ENCODE measurements at regions not wholly inside any gene's neighbourhood (a gene's known extent, or its start where the extent isn't known, plus 50 kb on each side); places are given as distances from the start of the nearest gene placed in this dataset.

DNA sequence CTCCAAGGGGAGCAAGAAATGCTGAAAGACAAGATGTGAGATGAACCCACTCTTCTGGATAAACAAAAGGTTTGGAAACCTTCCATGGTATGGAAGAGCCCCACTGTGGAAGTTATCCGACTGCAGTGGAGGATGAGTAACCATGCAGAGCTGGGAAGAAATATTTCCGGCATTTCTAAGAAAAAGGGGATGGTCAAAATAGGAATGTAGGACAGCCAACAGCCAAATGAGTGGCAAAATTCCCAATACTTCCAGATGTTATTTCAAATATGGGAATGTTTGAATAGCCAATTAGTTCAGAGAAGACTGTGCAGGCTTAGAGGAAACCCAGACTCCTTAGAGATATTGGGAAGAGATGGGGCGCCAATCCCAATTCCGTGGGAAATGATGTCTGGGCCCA lies 246.8 kb downstream of the RAD51AP2 start:
- no peak for ATAC-seq

DNA sequence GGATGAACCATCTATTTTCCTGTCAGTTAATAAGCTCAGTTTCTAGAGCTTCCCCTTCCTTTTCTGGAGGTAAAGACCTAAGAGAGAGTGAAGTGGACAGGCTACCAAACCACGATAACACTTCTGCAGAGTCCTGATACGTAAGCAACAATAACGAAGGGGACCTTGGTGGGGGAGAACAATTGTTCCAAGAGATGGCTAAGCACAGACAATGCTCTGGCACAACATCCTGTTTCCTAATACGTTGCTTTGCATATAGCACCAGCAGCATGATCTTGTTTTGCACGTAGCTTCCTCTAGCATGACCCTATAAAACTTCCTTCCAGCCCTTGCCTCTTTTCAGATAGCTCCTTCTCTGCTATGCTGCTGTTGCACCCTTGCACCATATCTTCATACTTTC lies 247.3 kb downstream of the RAD51AP2 start:
- H3K36me3 Mint-ChIP-seq (ENCODE audit: low read depth) = no peaks in the 10 kb centered on the region
- no peak for ATAC-seq

More for the DNA sequence above, 246.8 kb downstream of the RAD51AP2 start:
- Mint-ChIP-seq H3K36me3 (ENCODE audit: low read depth) (no peaks in the 10 kb centered on the region), H3K4me1 (no peaks in the 10 kb centered on the region), H3K27me3 (no peaks in the 10 kb centered on the region), H3K4me3 (no peak overlapping the region), H3K9me3 (peaks cover 4% of the 10 kb centered on the region), H3K27ac (no peak overlapping the region)
- no peak for DNase-seq

DNA sequence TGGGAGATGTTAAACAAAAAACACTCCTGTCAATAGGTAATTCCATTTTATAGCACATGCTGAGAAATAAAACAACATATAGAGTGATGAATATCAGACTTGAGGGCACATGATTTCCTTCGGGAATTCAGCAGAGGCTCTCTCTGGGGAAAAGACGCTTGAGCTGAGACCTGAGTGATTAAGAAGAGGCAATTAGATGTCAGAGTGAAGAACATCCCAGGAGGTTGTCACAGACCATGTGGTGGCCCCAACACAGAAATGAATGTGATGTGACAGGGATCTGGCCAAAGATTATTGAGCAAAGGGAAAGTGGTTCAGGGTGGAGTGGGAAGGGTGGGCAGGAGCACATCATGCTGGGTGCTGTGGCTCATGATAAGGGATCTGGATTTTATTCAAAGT lies 254.7 kb downstream of the RAD51AP2 start:
- H3K36me3 Mint-ChIP-seq (ENCODE audit: low read depth) = no peaks in the 10 kb centered on the region
- no peaks in the 10 kb centered on the region for H3K27me3 Mint-ChIP-seq
- DNase-seq = no peak
- ATAC-seq = no peak
- H3K27ac Mint-ChIP-seq = no peak overlapping the region
- H3K4me3 Mint-ChIP-seq = no peak overlapping the region
- no peaks in the 10 kb centered on the region for H3K4me1 Mint-ChIP-seq
- no peaks in the 10 kb centered on the region for H3K9me3 Mint-ChIP-seq

More for the DNA sequence above, 247.3 kb downstream of the RAD51AP2 start:
- no peaks in the 10 kb centered on the region for H3K4me1 Mint-ChIP-seq
- no peak for DNase-seq
- no peaks in the 10 kb centered on the region for H3K27me3 Mint-ChIP-seq
- peaks cover 4% of the 10 kb centered on the region for H3K9me3 Mint-ChIP-seq
- H3K27ac Mint-ChIP-seq = no peak overlapping the region
- H3K4me3 Mint-ChIP-seq = no peak overlapping the region

DNA sequence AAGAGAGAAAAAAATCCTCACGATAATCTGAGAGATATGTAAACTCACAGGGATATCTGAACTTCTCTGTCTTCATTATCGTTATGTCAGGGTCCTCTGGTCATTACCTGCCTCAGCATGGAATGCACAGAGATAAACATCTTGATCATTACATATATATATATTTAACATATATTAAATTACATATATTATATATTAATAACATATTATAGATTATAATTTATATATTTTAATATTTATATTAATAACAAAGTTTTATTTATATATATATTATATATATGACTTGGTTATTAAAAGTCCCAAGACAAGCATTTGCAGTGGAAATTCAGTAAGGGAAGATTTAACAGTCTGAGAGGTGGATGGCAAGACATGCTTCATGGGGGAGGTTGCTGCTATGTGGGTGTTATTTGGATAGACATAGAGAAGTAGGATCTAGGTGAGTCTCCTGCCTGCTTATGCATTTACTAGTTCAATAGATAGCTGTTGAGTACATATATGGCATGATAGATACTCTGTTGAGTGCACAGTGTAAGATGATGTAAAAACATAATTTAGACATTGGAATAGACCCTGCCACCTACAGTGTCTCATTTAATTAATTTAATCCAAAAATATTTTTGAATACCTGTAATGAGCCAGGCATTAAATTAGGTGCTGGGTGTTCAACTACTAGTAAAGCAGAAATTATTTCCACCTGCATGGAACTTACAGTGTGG lies 255.2 kb downstream of the RAD51AP2 start:
- H3K4me1 Mint-ChIP-seq = no peaks in the 10 kb centered on the region

GRCh38 chr2:17259613-17260012 lies 258.6 kb downstream of the RAD51AP2 start:
- no peaks in the 10 kb centered on the region for H3K27me3 Mint-ChIP-seq
- H3K36me3 Mint-ChIP-seq (ENCODE audit: low read depth) = no peaks in the 10 kb centered on the region
- no peak overlapping the region for H3K4me3 Mint-ChIP-seq
- no peak overlapping the region for H3K27ac Mint-ChIP-seq
- no peaks in the 10 kb centered on the region for H3K4me1 Mint-ChIP-seq
- no peaks in the 10 kb centered on the region for H3K9me3 Mint-ChIP-seq
- DNase-seq (no peak), ATAC-seq (no peak)

More for the DNA sequence above, 255.2 kb downstream of the RAD51AP2 start:
- Mint-ChIP-seq H3K27ac (no peak overlapping the region), H3K9me3 (no peaks in the 10 kb centered on the region), H3K36me3 (ENCODE audit: low read depth) (no peaks in the 10 kb centered on the region), H3K4me3 (no peak overlapping the region), H3K27me3 (no peaks in the 10 kb centered on the region)
- DNase-seq (no peak), ATAC-seq (no peak)

- H3K27me3 Mint-ChIP-seq = no peaks in the 10 kb centered on the region
- no peak overlapping the region for H3K27ac Mint-ChIP-seq
- H3K4me3 Mint-ChIP-seq = no peak overlapping the region
- H3K36me3 Mint-ChIP-seq (ENCODE audit: low read depth) = no peaks in the 10 kb centered on the region
- no peaks in the 10 kb centered on the region for H3K4me1 Mint-ChIP-seq
- H3K9me3 Mint-ChIP-seq = no peaks in the 10 kb centered on the region
- DNase-seq = no peak
- ATAC-seq = no peak
Observed at GRCh38 chr2:17258861-17259260, 259.4 kb downstream of the RAD51AP2 start.

DNA sequence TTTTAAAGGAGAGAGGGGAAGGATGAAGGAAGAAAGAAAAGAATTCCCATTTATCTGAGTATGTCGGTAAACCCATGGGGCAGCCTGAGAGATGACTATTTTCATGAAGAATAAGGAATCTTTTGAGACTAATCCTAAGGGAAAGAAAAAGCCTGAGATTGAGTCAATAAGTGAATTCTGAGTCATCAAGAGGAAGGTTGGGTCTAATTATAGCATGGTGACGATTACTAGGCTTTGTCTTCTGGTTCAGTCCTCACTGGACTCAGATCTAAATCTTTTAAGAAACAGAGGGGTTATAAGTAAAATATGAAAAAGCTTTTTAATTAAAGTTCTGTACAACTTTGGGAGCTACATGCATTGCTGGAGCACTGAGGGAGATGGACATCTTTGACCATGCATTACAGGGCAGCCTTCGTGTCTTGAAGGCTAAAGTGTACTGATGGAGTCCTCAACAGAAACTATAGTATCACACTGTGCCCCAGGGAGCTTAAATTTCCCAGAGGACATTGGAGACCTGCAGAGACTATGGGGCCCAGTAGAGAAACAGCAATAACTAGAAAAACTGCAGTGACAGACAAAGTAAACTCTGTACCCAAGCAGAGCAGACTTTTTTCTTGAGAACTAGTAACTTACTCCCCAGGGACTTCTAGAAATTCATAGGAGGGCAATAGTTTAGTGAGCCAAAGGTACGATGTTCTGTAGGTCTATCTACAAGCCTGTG lies 260.9 kb downstream of the RAD51AP2 start:
- Mint-ChIP-seq H3K4me3 (no peak overlapping the region), H3K9me3 (no peaks in the 10 kb centered on the region), H3K36me3 (ENCODE audit: low read depth) (no peaks in the 10 kb centered on the region), H3K4me1 (no peaks in the 10 kb centered on the region), H3K27ac (no peak overlapping the region), H3K27me3 (no peaks in the 10 kb centered on the region)
- ATAC-seq = no peak
- no peak for DNase-seq

- no peak overlapping the region for H3K4me3 Mint-ChIP-seq
- no peaks in the 10 kb centered on the region for H3K27me3 Mint-ChIP-seq
- H3K4me1 Mint-ChIP-seq = no peaks in the 10 kb centered on the region
- no peak for DNase-seq
- H3K36me3 Mint-ChIP-seq (ENCODE audit: low read depth) = no peaks in the 10 kb centered on the region
- no peaks in the 10 kb centered on the region for H3K9me3 Mint-ChIP-seq
- H3K27ac Mint-ChIP-seq = no peak overlapping the region
- no peak for ATAC-seq
Observed at GRCh38 chr2:17255071-17255470, 263.2 kb downstream of the RAD51AP2 start.

DNA sequence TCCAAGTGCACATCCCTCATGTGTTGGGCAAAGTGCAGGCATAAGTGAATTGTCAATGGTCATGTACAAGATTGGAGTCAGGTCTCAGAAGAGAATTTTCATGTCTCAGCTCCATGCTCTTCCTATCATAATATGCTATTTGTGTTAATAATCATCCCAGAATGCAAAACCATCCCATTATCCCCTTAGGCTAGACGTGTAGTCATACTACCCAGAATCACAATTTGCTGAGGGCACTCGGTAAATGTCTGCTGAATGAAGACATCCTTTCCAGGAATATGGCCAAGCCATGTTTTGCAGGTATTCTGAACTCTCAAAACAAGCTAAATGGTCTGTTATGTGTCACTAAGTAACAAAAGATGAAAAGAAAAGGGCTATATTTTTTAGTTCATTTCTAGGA lies 263.8 kb downstream of the RAD51AP2 start:
- DNase-seq = no peak
- Mint-ChIP-seq H3K27ac (no peak overlapping the region), H3K27me3 (no peaks in the 10 kb centered on the region), H3K9me3 (no peaks in the 10 kb centered on the region), H3K4me1 (no peaks in the 10 kb centered on the region), H3K4me3 (no peak overlapping the region), H3K36me3 (ENCODE audit: low read depth) (no peaks in the 10 kb centered on the region)
- no peak for ATAC-seq

DNA sequence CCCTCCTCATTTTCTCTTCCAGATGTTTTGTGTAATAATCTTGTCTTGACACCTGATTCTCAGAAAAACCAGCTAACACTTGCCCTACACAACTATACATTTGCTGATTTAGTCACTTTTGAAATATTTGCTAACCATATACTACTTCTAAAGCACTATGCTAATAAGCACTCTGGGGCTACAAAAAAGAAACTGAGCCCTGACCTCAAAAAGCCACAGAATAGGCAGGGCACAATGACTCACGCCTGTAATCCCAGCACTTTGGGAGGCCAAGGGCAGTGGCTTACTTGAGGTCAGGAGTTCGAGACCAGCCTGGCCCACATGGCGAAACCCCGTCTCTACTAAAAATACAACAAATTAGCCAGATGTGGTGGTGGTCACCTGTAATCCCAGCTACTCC lies 266.0 kb downstream of the RAD51AP2 start:
- DNase-seq (no peak), ATAC-seq (no peak)
- Mint-ChIP-seq H3K27ac (no peak overlapping the region), H3K4me1 (no peaks in the 10 kb centered on the region), H3K4me3 (no peak overlapping the region), H3K9me3 (peaks cover 3% of the 10 kb centered on the region), H3K27me3 (no peaks in the 10 kb centered on the region), H3K36me3 (ENCODE audit: low read depth) (no peaks in the 10 kb centered on the region)

DNA sequence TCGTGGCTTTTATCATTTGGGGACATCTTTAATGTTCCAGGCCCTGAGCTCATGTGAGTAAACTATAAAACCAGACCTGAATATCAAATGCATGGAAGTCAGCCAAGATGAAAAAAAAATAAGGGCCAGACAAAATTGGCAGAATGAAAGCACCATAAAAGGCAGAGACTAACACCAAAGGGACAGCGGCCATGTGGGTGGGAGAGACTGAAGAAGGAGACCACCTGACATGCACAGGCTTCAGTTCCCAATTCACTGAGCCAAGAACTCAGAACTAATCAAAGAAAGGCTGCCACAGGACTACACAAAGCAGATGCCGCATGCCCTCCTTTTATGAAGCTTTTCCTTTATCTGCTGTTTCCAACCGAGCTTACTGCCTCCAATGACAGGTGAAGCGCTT lies 267.1 kb downstream of the RAD51AP2 start:
- Mint-ChIP-seq H3K9me3 (peaks cover 3% of the 10 kb centered on the region), H3K36me3 (ENCODE audit: low read depth) (no peaks in the 10 kb centered on the region), H3K4me3 (no peak overlapping the region), H3K4me1 (no peaks in the 10 kb centered on the region), H3K27me3 (no peaks in the 10 kb centered on the region), H3K27ac (no peak overlapping the region)
- DNase-seq (no peak), ATAC-seq (no peak)

- Mint-ChIP-seq H3K4me3 (no peak overlapping the region), H3K4me1 (no peaks in the 10 kb centered on the region), H3K27ac (no peak overlapping the region), H3K36me3 (ENCODE audit: low read depth) (no peaks in the 10 kb centered on the region), H3K9me3 (peaks cover 3% of the 10 kb centered on the region), H3K27me3 (no peaks in the 10 kb centered on the region)
- DNase-seq (no peak), ATAC-seq (no peak)
Observed at GRCh38 chr2:17249249-17249648, 269.0 kb downstream of the RAD51AP2 start.

- no peak for DNase-seq
- Mint-ChIP-seq H3K4me1 (no peaks in the 10 kb centered on the region), H3K4me3 (no peak overlapping the region), H3K27me3 (no peaks in the 10 kb centered on the region), H3K27ac (no peak overlapping the region), H3K9me3 (peaks cover 3% of the 10 kb centered on the region), H3K36me3 (ENCODE audit: low read depth) (no peaks in the 10 kb centered on the region)
- ATAC-seq = no peak
Observed at GRCh38 chr2:17245906-17246305, 272.3 kb downstream of the RAD51AP2 start.

DNA sequence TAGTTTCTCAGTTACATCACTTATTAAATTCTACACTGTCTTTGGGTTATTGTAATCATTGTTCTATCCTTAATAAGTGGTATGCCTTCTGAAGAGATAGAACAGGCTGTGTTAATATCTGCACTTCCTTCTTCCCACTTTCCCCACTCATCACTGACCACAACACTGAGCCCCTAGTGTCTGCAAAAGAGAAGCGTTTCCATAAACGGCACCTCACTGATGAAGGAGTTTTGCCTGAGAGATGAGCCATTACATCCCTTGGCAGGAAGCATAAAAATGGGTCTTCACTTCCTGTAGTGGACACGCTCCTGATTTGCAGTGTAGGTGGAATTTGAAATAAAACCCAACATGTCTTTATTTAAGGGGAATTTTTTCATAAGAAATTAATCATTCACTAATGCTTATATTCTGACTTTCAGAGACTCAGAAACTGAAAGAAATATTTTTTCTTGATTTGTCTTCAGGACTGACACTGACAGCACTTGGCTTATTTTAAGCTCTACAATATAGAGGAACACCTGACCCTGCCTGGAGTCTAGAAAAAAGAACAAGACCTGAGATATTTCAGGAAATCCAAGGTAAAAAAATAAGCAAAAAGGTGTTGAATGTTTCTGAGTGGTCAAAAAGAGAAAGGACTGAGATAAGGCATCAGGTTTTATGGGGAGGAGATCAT lies 275.3 kb downstream of the RAD51AP2 start:
- Mint-ChIP-seq H3K36me3 (ENCODE audit: low read depth) (no peaks in the 10 kb centered on the region), H3K27me3 (no peaks in the 10 kb centered on the region), H3K4me3 (no peak overlapping the region), H3K27ac (no peak overlapping the region), H3K4me1 (no peaks in the 10 kb centered on the region), H3K9me3 (no peaks in the 10 kb centered on the region)
- DNase-seq = no peak
- ATAC-seq = no peak

DNA sequence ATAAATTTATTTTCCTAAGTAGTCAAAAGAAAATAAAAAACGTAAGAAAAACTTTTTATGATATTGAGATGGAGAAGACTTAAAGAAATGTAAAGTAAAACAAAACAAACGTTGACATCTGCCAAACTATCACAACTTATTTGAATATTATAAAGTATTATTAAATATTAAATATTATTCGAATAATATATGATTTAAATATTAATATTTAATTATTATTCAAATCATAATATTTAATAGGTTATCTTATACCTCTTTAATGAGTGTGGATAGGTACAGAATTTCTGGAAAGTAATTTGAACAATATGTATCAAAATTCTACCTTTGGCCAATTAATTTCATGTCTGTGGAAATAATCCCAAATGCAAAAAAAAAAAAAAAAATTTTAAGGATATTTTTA lies 278.7 kb downstream of the RAD51AP2 start:
- Mint-ChIP-seq H3K4me3 (no peak overlapping the region), H3K4me1 (no peaks in the 10 kb centered on the region), H3K36me3 (ENCODE audit: low read depth) (no peaks in the 10 kb centered on the region), H3K9me3 (no peaks in the 10 kb centered on the region), H3K27me3 (no peaks in the 10 kb centered on the region), H3K27ac (no peak overlapping the region)
- no peak for DNase-seq
- ATAC-seq = no peak

Data from activated naive CD8-positive, alpha-beta T cell treated with anti-CD3 and anti-CD28 coated beads, Interleukin-2, amount 50 U/mL, for 24 hours (primary cell).